ENCODE measurements at regions not wholly inside any gene's neighbourhood (a gene's known extent, or its start where the extent isn't known, plus 50 kb on each side); places are given as distances from the start of the nearest gene placed in this dataset.
A peak's percentile ranks its signal among the peaks of the same experiment; 100 is the strongest.

- under 1% methylated on average over 34 of the region's 51 CpGs for WGBS (ENCODE audit: insufficient coverage)
- Histone ChIP-seq H3K9me3 (replicated peaks; ENCODE audit: control insufficient read depth, low read depth, low read length) (no peaks in the 10 kb centered on the region), H3K27me3 (ENCODE audit: control insufficient read depth, insufficient read depth, low read length) (peaks cover 41% of the 10 kb centered on the region), H3K4me3 (ENCODE audit: low read length) (peak overlapping the region; percentile 28), H3K27ac (ENCODE audit: low read length) (no peak overlapping the region), H3K4me1 (ENCODE audit: control insufficient read depth, insufficient read depth, low read length) (peaks cover 11% of the 10 kb centered on the region), H3K36me3 (ENCODE audit: control insufficient read depth, insufficient read depth, low read length) (no peaks in the 10 kb centered on the region)
- peak; percentile 27 for DNase-seq
Measured at GRCh38 chr1:98045767-98046641, 125.2 kb upstream of the DPYD start.

DNA sequence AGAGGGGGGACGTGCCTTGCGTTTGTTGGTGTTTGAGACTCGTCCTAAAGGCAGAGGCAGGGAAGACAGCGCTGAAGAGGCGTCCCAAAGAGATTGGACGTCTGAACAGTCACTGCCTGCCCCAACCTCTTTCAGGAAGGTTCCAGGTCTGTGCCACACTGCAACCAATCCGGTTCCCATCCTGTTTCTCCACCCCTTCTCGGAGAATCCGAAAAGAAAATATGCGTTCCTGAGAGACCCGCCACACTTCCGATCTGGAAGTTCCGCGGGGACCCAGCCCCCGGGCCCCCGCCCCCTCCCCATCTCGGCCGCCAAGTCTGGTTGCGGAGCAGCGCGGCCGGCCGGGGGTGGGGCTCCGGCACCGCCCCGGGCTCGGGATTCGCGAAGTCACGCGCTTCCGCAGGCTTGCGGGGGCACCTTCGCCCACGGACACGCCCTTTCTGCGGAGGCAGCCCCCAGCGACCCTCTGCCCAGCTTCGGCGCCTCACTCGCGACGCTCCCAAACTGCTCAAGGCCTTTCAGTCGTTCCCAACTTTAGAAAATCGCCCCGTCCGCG, 124.5 kb upstream of the DPYD start:
- DNase-seq, result peak; percentile 15

DNA sequence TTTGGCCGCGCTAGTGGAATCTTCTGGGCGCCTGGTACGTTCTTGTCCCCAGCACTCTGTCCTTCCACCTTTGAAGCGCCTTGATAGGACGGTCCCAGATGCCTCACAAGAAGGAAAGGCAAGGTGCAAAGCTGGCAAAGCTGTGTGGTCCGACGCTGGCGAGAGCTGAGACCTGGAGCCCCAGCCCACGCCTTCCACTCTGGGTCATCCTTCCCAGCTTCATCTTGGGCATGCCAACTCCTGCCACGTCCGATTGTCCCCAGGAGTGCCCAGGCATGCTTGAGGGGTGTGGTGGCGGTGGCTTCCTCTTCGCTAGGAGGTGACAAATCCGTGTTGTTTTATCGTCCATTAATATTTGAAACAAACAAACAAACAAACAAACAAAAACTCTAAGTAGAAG, 123.9 kb upstream of the DPYD start:
- no peak overlapping the region for H3K4me3 ChIP-seq (ENCODE audit: low read length)
- DNase-seq, result no peak
- H3K9me3 ChIP-seq (replicated peaks; ENCODE audit: control insufficient read depth, low read depth, low read length), result no peaks in the 10 kb centered on the region
- no peaks in the 10 kb centered on the region for H3K36me3 ChIP-seq (ENCODE audit: control insufficient read depth, insufficient read depth, low read length)
- WGBS (ENCODE audit: insufficient coverage), result 17% methylated on average over 9 of the region's 16 CpGs
- peaks cover 11% of the 10 kb centered on the region for H3K4me1 ChIP-seq (ENCODE audit: control insufficient read depth, insufficient read depth, low read length)
- no peak overlapping the region for H3K27ac ChIP-seq (ENCODE audit: low read length)
- peaks cover 41% of the 10 kb centered on the region for H3K27me3 ChIP-seq (ENCODE audit: control insufficient read depth, insufficient read depth, low read length)

More for the DNA sequence above, 124.5 kb upstream of the DPYD start:
- H3K27me3 ChIP-seq (ENCODE audit: control insufficient read depth, insufficient read depth, low read length), result peaks cover 41% of the 10 kb centered on the region
- no peaks in the 10 kb centered on the region for H3K36me3 ChIP-seq (ENCODE audit: control insufficient read depth, insufficient read depth, low read length)
- no peak overlapping the region for H3K27ac ChIP-seq (ENCODE audit: low read length)
- no peaks in the 10 kb centered on the region for H3K9me3 ChIP-seq (replicated peaks; ENCODE audit: control insufficient read depth, low read depth, low read length)
- peaks cover 11% of the 10 kb centered on the region for H3K4me1 ChIP-seq (ENCODE audit: control insufficient read depth, insufficient read depth, low read length)
- WGBS (ENCODE audit: insufficient coverage), result under 1% methylated on average over 48 of the region's 48 CpGs
- H3K4me3 ChIP-seq (ENCODE audit: low read length), result peak overlapping the region; percentile 28

- no peak overlapping the region for H3K4me3 ChIP-seq (ENCODE audit: low read length)
- WGBS (ENCODE audit: insufficient coverage), result 40% methylated on average over 7 of the region's 12 CpGs
- H3K36me3 ChIP-seq (ENCODE audit: control insufficient read depth, insufficient read depth, low read length), result no peaks in the 10 kb centered on the region
- H3K4me1 ChIP-seq (ENCODE audit: control insufficient read depth, insufficient read depth, low read length), result peaks cover 11% of the 10 kb centered on the region
- no peaks in the 10 kb centered on the region for H3K9me3 ChIP-seq (replicated peaks; ENCODE audit: control insufficient read depth, low read depth, low read length)
- H3K27me3 ChIP-seq (ENCODE audit: control insufficient read depth, insufficient read depth, low read length), result peaks cover 36% of the 10 kb centered on the region
- no peak overlapping the region for H3K27ac ChIP-seq (ENCODE audit: low read length)
- no peak for DNase-seq
Measured at GRCh38 chr1:98044071-98044697, 123.3 kb upstream of the DPYD start.

GRCh38 chr1:98035602-98036002, 114.8 kb upstream of the DPYD start:
- Histone ChIP-seq H3K4me3 (ENCODE audit: low read length) (no peak overlapping the region), H3K27ac (ENCODE audit: low read length) (no peak overlapping the region), H3K27me3 (ENCODE audit: control insufficient read depth, insufficient read depth, low read length) (no peaks in the 10 kb centered on the region), H3K9me3 (replicated peaks; ENCODE audit: control insufficient read depth, low read depth, low read length) (no peaks in the 10 kb centered on the region), H3K4me1 (ENCODE audit: control insufficient read depth, insufficient read depth, low read length) (no peaks in the 10 kb centered on the region), H3K36me3 (ENCODE audit: control insufficient read depth, insufficient read depth, low read length) (no peaks in the 10 kb centered on the region)
- no CpG with 5 or more reads among the region's 2 CpGs for WGBS (ENCODE audit: insufficient coverage)
- no peak for DNase-seq

- WGBS (ENCODE audit: insufficient coverage), result no CpG with 5 or more reads among the region's 3 CpGs
- no peaks in the 10 kb centered on the region for H3K4me1 ChIP-seq (ENCODE audit: control insufficient read depth, insufficient read depth, low read length)
- no peak overlapping the region for H3K4me3 ChIP-seq (ENCODE audit: low read length)
- H3K36me3 ChIP-seq (ENCODE audit: control insufficient read depth, insufficient read depth, low read length), result no peaks in the 10 kb centered on the region
- H3K27ac ChIP-seq (ENCODE audit: low read length), result no peak overlapping the region
- H3K9me3 ChIP-seq (replicated peaks; ENCODE audit: control insufficient read depth, low read depth, low read length), result no peaks in the 10 kb centered on the region
- no peaks in the 10 kb centered on the region for H3K27me3 ChIP-seq (ENCODE audit: control insufficient read depth, insufficient read depth, low read length)
- peak; percentile 14 for DNase-seq
Measured at GRCh38 chr1:98034505-98034904, 113.7 kb upstream of the DPYD start.

DNA sequence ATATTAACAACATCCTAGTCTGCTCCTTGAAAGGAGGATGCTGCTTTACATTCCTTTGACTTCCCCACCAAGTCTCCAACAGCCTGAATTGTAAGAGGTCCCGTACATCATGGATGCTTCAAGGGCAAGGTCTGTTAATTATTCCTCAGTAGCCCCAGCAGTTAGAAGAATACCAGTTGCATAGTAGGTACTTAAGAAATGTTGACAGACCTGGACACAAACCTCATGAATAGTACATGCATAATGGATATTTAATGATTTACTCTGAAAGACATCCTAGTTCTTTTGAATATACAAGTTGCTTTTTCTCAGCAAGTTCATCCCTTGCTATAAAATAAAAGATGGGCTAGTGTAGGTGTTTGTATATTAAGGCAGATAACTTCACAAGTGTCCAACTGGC, 112.1 kb upstream of the DPYD start:
- Histone ChIP-seq H3K4me1 (ENCODE audit: control insufficient read depth, insufficient read depth, low read length) (no peaks in the 10 kb centered on the region), H3K36me3 (ENCODE audit: control insufficient read depth, insufficient read depth, low read length) (no peaks in the 10 kb centered on the region), H3K4me3 (ENCODE audit: low read length) (no peak overlapping the region), H3K27me3 (ENCODE audit: control insufficient read depth, insufficient read depth, low read length) (no peaks in the 10 kb centered on the region), H3K9me3 (replicated peaks; ENCODE audit: control insufficient read depth, low read depth, low read length) (no peaks in the 10 kb centered on the region), H3K27ac (ENCODE audit: low read length) (no peak overlapping the region)
- no peak for DNase-seq
- WGBS (ENCODE audit: insufficient coverage), result no CpG with 5 or more reads among the region's 1 CpG

- Histone ChIP-seq H3K4me3 (ENCODE audit: low read length) (no peak overlapping the region), H3K9me3 (replicated peaks; ENCODE audit: control insufficient read depth, low read depth, low read length) (no peaks in the 10 kb centered on the region), H3K4me1 (ENCODE audit: control insufficient read depth, insufficient read depth, low read length) (no peaks in the 10 kb centered on the region), H3K27ac (ENCODE audit: low read length) (no peak overlapping the region), H3K27me3 (ENCODE audit: control insufficient read depth, insufficient read depth, low read length) (no peaks in the 10 kb centered on the region), H3K36me3 (ENCODE audit: control insufficient read depth, insufficient read depth, low read length) (no peaks in the 10 kb centered on the region)
- WGBS (ENCODE audit: insufficient coverage), result no CpG with 5 or more reads among the region's 3 CpGs
- DNase-seq, result no peak
Measured at GRCh38 chr1:98030976-98031375, 110.1 kb upstream of the DPYD start.

- Histone ChIP-seq H3K36me3 (ENCODE audit: control insufficient read depth, insufficient read depth, low read length) (no peaks in the 10 kb centered on the region), H3K27ac (ENCODE audit: low read length) (no peak overlapping the region), H3K4me3 (ENCODE audit: low read length) (no peak overlapping the region), H3K4me1 (ENCODE audit: control insufficient read depth, insufficient read depth, low read length) (no peaks in the 10 kb centered on the region), H3K9me3 (replicated peaks; ENCODE audit: control insufficient read depth, low read depth, low read length) (no peaks in the 10 kb centered on the region), H3K27me3 (ENCODE audit: control insufficient read depth, insufficient read depth, low read length) (no peaks in the 10 kb centered on the region)
- DNase-seq, result no peak
Measured at GRCh38 chr1:98030483-98030882, 109.6 kb upstream of the DPYD start.

DNA sequence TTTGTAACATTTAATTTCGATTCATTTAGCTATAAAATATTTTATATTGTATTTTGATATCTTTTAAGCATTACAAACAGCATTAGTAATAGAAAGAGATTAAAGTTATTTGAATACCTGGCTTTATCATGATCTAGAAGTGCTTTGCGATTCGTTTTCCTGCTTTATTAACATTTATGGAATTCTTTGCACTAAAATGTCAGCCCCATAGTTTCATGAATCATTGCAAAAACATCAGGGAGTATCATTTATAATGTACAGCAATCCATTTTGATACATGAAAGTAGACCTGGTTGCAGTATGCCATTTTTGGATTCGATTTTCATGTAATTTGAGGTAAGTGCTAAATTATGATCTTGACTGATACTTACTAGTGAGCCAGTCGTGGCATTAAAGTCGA, 108.0 kb upstream of the DPYD start:
- no peaks in the 10 kb centered on the region for H3K4me1 ChIP-seq (ENCODE audit: control insufficient read depth, insufficient read depth, low read length)
- H3K27ac ChIP-seq (ENCODE audit: low read length), result no peak overlapping the region
- DNase-seq, result no peak
- H3K9me3 ChIP-seq (replicated peaks; ENCODE audit: control insufficient read depth, low read depth, low read length), result no peaks in the 10 kb centered on the region
- no peaks in the 10 kb centered on the region for H3K27me3 ChIP-seq (ENCODE audit: control insufficient read depth, insufficient read depth, low read length)
- WGBS (ENCODE audit: insufficient coverage), result 83% methylated on average over 1 of the region's 6 CpGs
- H3K36me3 ChIP-seq (ENCODE audit: control insufficient read depth, insufficient read depth, low read length), result no peaks in the 10 kb centered on the region
- no peak overlapping the region for H3K4me3 ChIP-seq (ENCODE audit: low read length)
